ENCODE measurements at regions not wholly inside any gene's neighbourhood (a gene's known extent, or its start where the extent isn't known, plus 50 kb on each side); places are given as distances from the start of the nearest gene placed in this dataset.

- no peak overlapping the region for H2AK5ac ChIP-seq (ENCODE audit: low read depth, low read length)
- no peak overlapping the region for H3K27ac ChIP-seq (replicated peaks; ENCODE audit: low read length)
- no peak overlapping the region for H3K23ac ChIP-seq (ENCODE audit: low read depth, low read length, poor library complexity)
- H4K8ac ChIP-seq (ENCODE audit: low read depth, low read length): no peak overlapping the region
- no peaks in the 10 kb centered on the region for H3K79me1 ChIP-seq (ENCODE audit: low read depth, low read length)
- no peak overlapping the region for H3K14ac ChIP-seq (ENCODE audit: low read length)
- H3K18ac ChIP-seq (ENCODE audit: low read length): no peak overlapping the region
- H2BK5ac ChIP-seq (ENCODE audit: low read length): no peak overlapping the region
- H4K91ac ChIP-seq (ENCODE audit: low read depth, low read length, poor library complexity): no peak overlapping the region
- WGBS, 2 donors (ENCODE audit: extremely low coverage in 2 of 2, insufficient read length in 2 of 2, insufficient replicate concordance in 1 of 2): no CpG with 5 or more reads among the region's 3 CpGs
- H3K4ac ChIP-seq (ENCODE audit: low read length): no peak overlapping the region
- no peak overlapping the region for H2BK120ac ChIP-seq (ENCODE audit: low read depth, low read length)
- no peak for DNase-seq (ENCODE audit: low spot score)
- no peaks in the 10 kb centered on the region for H3K9me3 ChIP-seq (replicated peaks in 1 of 2; ENCODE audit: control insufficient read depth in 2 of 2, insufficient read depth in 1 of 2, low read depth in 1 of 2, low read length in 2 of 2)
- no peaks in the 10 kb centered on the region for H3K4me1 ChIP-seq (ENCODE audit: control insufficient read depth in 2 of 2, insufficient read depth in 1 of 2, low read depth in 1 of 2, low read length in 2 of 2)
- H3K27me3 ChIP-seq (ENCODE audit: control insufficient read depth in 3 of 3, insufficient read depth in 3 of 3, low read depth in 1 of 3, low read length in 3 of 3): no peaks in the 10 kb centered on the region
- H3K9ac ChIP-seq (ENCODE audit: low read depth, low read length, poor library complexity): no peak overlapping the region
- H2BK12ac ChIP-seq (ENCODE audit: low read length): no peak overlapping the region
- no peak overlapping the region for H2AFZ ChIP-seq (ENCODE audit: low read length)
- H3K36me3 ChIP-seq (replicated peaks in 1 of 2; ENCODE audit: control insufficient read depth in 2 of 2, insufficient read depth in 2 of 2, low read length in 2 of 2): no peaks in the 10 kb centered on the region
- no peak overlapping the region for H3K4me3 ChIP-seq (ENCODE audit: low read length in 2 of 2)
- H2BK15ac ChIP-seq (ENCODE audit: low read length): no peak overlapping the region
- H3K4me2 ChIP-seq (ENCODE audit: insufficient read depth, low read length, poor library complexity, severe bottlenecking): no peak overlapping the region
Measured at GRCh38 chr12:33832900-33833299, 189.4 kb upstream of the ALG10 start.

- Histone ChIP-seq H2BK15ac (ENCODE audit: low read length) (no peak overlapping the region), H3K4me1 (ENCODE audit: control insufficient read depth in 2 of 2, insufficient read depth in 1 of 2, low read depth in 1 of 2, low read length in 2 of 2) (no peaks in the 10 kb centered on the region), H4K8ac (ENCODE audit: low read depth, low read length) (no peak overlapping the region), H2BK120ac (ENCODE audit: low read depth, low read length) (no peak overlapping the region), H3K36me3 (replicated peaks in 1 of 2; ENCODE audit: control insufficient read depth in 2 of 2, insufficient read depth in 2 of 2, low read length in 2 of 2) (no peaks in the 10 kb centered on the region), H2AFZ (ENCODE audit: low read length) (no peak overlapping the region), H3K14ac (ENCODE audit: low read length) (no peak overlapping the region), H2AK5ac (ENCODE audit: low read depth, low read length) (no peak overlapping the region), H3K27ac (replicated peaks; ENCODE audit: low read length) (no peak overlapping the region), H3K9me3 (replicated peaks in 1 of 2; ENCODE audit: control insufficient read depth in 2 of 2, insufficient read depth in 1 of 2, low read depth in 1 of 2, low read length in 2 of 2) (no peaks in the 10 kb centered on the region), H3K4me3 (ENCODE audit: low read length in 2 of 2) (no peak overlapping the region), H2BK5ac (ENCODE audit: low read length) (no peak overlapping the region), H3K4me2 (ENCODE audit: insufficient read depth, low read length, poor library complexity, severe bottlenecking) (no peak overlapping the region), H3K79me1 (ENCODE audit: low read depth, low read length) (no peaks in the 10 kb centered on the region), H3K18ac (ENCODE audit: low read length) (no peak overlapping the region), H3K9ac (ENCODE audit: low read depth, low read length, poor library complexity) (no peak overlapping the region), H3K4ac (ENCODE audit: low read length) (no peak overlapping the region), H3K23ac (ENCODE audit: low read depth, low read length, poor library complexity) (no peak overlapping the region), H3K27me3 (ENCODE audit: control insufficient read depth in 3 of 3, insufficient read depth in 3 of 3, low read depth in 1 of 3, low read length in 3 of 3) (no peaks in the 10 kb centered on the region), H4K91ac (ENCODE audit: low read depth, low read length, poor library complexity) (no peak overlapping the region), H2BK12ac (ENCODE audit: low read length) (no peak overlapping the region)
- no CpG with 5 or more reads among the region's 1 CpG for WGBS, 2 donors (ENCODE audit: extremely low coverage in 2 of 2, insufficient read length in 2 of 2, insufficient replicate concordance in 1 of 2)
- DNase-seq (ENCODE audit: low spot score): no peak
Measured at GRCh38 chr12:33834672-33835071, 187.6 kb upstream of the ALG10 start.

- no peak overlapping the region for H3K9ac ChIP-seq (ENCODE audit: low read depth, low read length, poor library complexity)
- H3K18ac ChIP-seq (ENCODE audit: low read length): no peak overlapping the region
- H3K4me3 ChIP-seq (ENCODE audit: low read length in 2 of 2): no peak overlapping the region
- no peak overlapping the region for H2AK5ac ChIP-seq (ENCODE audit: low read depth, low read length)
- no peak overlapping the region for H3K23ac ChIP-seq (ENCODE audit: low read depth, low read length, poor library complexity)
- H3K36me3 ChIP-seq (replicated peaks in 1 of 2; ENCODE audit: control insufficient read depth in 2 of 2, insufficient read depth in 2 of 2, low read length in 2 of 2): no peaks in the 10 kb centered on the region
- H2AFZ ChIP-seq (ENCODE audit: low read length): no peak overlapping the region
- H3K27me3 ChIP-seq (ENCODE audit: control insufficient read depth in 3 of 3, insufficient read depth in 3 of 3, low read depth in 1 of 3, low read length in 3 of 3): no peaks in the 10 kb centered on the region
- H4K91ac ChIP-seq (ENCODE audit: low read depth, low read length, poor library complexity): no peak overlapping the region
- no peak overlapping the region for H2BK15ac ChIP-seq (ENCODE audit: low read length)
- H3K79me1 ChIP-seq (ENCODE audit: low read depth, low read length): no peaks in the 10 kb centered on the region
- H3K14ac ChIP-seq (ENCODE audit: low read length): no peak overlapping the region
- H2BK5ac ChIP-seq (ENCODE audit: low read length): no peak overlapping the region
- no peak for DNase-seq (ENCODE audit: low spot score)
- H2BK120ac ChIP-seq (ENCODE audit: low read depth, low read length): no peak overlapping the region
- no peak overlapping the region for H2BK12ac ChIP-seq (ENCODE audit: low read length)
- no peak overlapping the region for H3K27ac ChIP-seq (replicated peaks; ENCODE audit: low read length)
- no peak overlapping the region for H4K8ac ChIP-seq (ENCODE audit: low read depth, low read length)
- H3K4ac ChIP-seq (ENCODE audit: low read length): no peak overlapping the region
- H3K4me2 ChIP-seq (ENCODE audit: insufficient read depth, low read length, poor library complexity, severe bottlenecking): no peak overlapping the region
- no peaks in the 10 kb centered on the region for H3K4me1 ChIP-seq (ENCODE audit: control insufficient read depth in 2 of 2, insufficient read depth in 1 of 2, low read depth in 1 of 2, low read length in 2 of 2)
- WGBS, 2 donors (ENCODE audit: extremely low coverage in 2 of 2, insufficient read length in 2 of 2, insufficient replicate concordance in 1 of 2): no CpG with 5 or more reads among the region's 1 CpG
- H3K9me3 ChIP-seq (replicated peaks in 1 of 2; ENCODE audit: control insufficient read depth in 2 of 2, insufficient read depth in 1 of 2, low read depth in 1 of 2, low read length in 2 of 2): no peaks in the 10 kb centered on the region
Measured at GRCh38 chr12:33876618-33877017, 145.7 kb upstream of the ALG10 start.

- H3K36me3 ChIP-seq (replicated peaks in 1 of 2; ENCODE audit: control insufficient read depth in 2 of 2, insufficient read depth in 2 of 2, low read length in 2 of 2): no peaks in the 10 kb centered on the region
- no peak overlapping the region for H3K23ac ChIP-seq (ENCODE audit: low read depth, low read length, poor library complexity)
- no peaks in the 10 kb centered on the region for H3K27me3 ChIP-seq (ENCODE audit: control insufficient read depth in 3 of 3, insufficient read depth in 3 of 3, low read depth in 1 of 3, low read length in 3 of 3)
- no peak overlapping the region for H2AK5ac ChIP-seq (ENCODE audit: low read depth, low read length)
- H3K4ac ChIP-seq (ENCODE audit: low read length): no peak overlapping the region
- H3K18ac ChIP-seq (ENCODE audit: low read length): no peak overlapping the region
- H3K9me3 ChIP-seq (replicated peaks in 1 of 2; ENCODE audit: control insufficient read depth in 2 of 2, insufficient read depth in 1 of 2, low read depth in 1 of 2, low read length in 2 of 2): no peaks in the 10 kb centered on the region
- H3K4me2 ChIP-seq (ENCODE audit: insufficient read depth, low read length, poor library complexity, severe bottlenecking): no peak overlapping the region
- H3K4me3 ChIP-seq (ENCODE audit: low read length in 2 of 2): no peak overlapping the region
- no peak overlapping the region for H3K14ac ChIP-seq (ENCODE audit: low read length)
- H2BK15ac ChIP-seq (ENCODE audit: low read length): no peak overlapping the region
- no peak overlapping the region for H3K9ac ChIP-seq (ENCODE audit: low read depth, low read length, poor library complexity)
- no peaks in the 10 kb centered on the region for H3K4me1 ChIP-seq (ENCODE audit: control insufficient read depth in 2 of 2, insufficient read depth in 1 of 2, low read depth in 1 of 2, low read length in 2 of 2)
- H2BK12ac ChIP-seq (ENCODE audit: low read length): no peak overlapping the region
- no peak overlapping the region for H2BK120ac ChIP-seq (ENCODE audit: low read depth, low read length)
- DNase-seq (ENCODE audit: low spot score): no peak
- WGBS, 2 donors (ENCODE audit: extremely low coverage in 2 of 2, insufficient read length in 2 of 2, insufficient replicate concordance in 1 of 2): no CpG with 5 or more reads among the region's 3 CpGs
- H2AFZ ChIP-seq (ENCODE audit: low read length): no peak overlapping the region
- H4K8ac ChIP-seq (ENCODE audit: low read depth, low read length): no peak overlapping the region
- no peak overlapping the region for H3K27ac ChIP-seq (replicated peaks; ENCODE audit: low read length)
- H2BK5ac ChIP-seq (ENCODE audit: low read length): no peak overlapping the region
- no peaks in the 10 kb centered on the region for H3K79me1 ChIP-seq (ENCODE audit: low read depth, low read length)
- H4K91ac ChIP-seq (ENCODE audit: low read depth, low read length, poor library complexity): no peak overlapping the region
Measured at GRCh38 chr12:33892425-33892824, 129.9 kb upstream of the ALG10 start.

All from neuronal stem cell (in vitro differentiated cells).